ENCODE measurements at regions not wholly inside any gene's neighbourhood (a gene's known extent, or its start where the extent isn't known, plus 50 kb on each side); places are given as distances from the start of the nearest gene placed in this dataset.
"Not testable (repeated sequence)": the region's sequence is repeated elsewhere in the genome, so short reads cannot be mapped to it uniquely, and the experiment has no call there.

DNA sequence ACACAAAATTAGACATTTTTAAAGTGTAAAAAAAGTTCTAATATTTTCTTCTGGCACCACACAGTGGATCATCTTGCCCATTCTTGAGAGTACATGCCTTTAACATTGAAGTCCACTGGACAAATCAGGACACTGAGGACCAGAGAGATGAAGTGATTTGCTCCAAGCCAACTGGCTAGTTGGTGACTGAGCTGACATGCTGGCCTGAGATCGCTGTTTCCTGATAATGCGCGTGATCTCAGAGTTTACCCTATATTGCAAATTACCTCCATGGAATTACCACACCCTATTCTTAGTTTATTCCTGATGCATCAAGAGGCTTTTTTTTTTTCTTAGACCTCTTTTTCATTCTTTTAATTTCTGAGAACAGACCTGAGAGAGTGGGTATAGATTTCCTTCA, 432.8 kb downstream of the CD83 start:
- no peak for DNase-seq (ENCODE audit: low read depth in 1 of 2, low spot score in 1 of 2)

DNA sequence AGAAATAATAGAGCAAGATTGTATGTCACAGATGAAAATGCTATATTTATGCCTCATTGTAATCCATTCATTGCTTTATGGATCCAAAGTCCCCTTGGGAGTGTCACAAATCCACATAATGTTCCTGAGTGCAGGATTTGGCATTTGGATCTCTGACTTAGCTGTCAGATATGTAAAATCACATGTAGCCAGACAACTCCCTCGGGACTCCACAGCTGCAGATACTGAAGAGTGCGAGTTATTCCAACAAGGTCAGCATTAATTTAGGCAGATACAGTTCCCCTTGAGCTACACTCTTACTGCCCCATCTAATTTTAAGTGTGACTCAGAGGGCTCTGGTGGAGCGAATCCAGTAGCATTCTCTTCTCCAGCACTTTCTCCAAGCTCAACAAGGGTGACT, 433.2 kb downstream of the CD83 start:
- no peak for DNase-seq (ENCODE audit: low read depth in 1 of 2, low spot score in 1 of 2)

DNA sequence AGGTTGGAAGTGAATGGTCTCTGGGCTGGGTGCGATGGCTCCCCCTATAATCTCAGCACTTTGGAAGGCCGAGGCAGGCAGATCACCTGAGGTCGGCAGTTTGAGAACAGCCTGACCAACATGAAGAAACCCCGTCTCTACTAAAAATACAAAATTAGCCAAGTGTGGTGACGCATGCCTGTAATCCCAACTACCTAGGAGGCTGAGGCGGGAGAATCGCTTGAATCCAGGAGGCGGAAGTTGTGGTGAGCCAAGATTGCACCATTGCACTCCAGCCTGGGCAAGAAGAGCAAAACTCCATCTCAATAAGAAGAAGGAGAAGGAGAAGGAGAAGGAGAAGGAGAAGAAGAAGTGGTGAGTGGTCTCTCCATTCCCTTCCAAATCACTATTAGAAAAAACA, 434.0 kb downstream of the CD83 start:
- DNase-seq (ENCODE audit: low read depth in 1 of 2, low spot score in 1 of 2): not testable (repeated sequence)

DNA sequence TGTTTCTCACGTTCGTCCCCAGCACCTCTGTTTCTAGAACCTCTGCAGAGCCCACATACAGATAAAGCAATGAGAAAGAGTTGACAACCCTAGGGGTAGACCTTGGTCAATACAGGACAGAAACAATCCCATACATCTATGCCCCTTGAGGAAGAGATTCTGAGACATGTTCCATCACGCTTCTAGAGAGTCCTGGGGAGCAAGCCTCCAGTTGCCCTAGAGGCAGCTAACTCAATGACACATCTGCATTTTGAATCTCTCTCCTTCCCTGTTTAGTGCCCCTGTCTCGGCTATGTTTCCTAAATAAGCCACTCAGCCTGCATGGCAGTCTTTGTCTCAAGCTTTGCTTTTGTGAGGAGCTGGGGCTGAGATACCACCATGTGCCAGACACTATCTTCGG, 435.3 kb downstream of the CD83 start:
- no peak for DNase-seq (ENCODE audit: low read depth in 1 of 2, low spot score in 1 of 2)

DNA sequence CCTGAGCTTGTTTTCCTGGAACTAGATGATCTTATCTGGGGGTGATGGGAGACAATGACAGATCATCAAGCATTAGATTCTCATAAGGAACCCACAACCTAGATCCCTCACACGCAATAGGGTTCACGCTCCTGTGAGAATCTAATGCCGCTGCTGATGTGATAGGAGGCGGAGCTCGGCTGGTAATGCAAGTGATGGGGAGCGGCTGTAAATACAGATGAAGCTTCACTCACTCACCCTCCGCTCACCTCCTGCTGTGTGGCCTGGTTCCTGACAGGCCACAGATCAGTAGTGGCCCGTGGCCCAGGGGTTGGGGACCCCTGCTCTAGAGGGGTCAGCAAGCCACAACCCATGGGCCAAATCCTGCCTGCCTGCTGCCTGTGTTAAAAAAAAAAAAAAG, 435.9 kb downstream of the CD83 start:
- DNase-seq (ENCODE audit: low read depth in 1 of 2, low spot score in 1 of 2): no peak

DNA sequence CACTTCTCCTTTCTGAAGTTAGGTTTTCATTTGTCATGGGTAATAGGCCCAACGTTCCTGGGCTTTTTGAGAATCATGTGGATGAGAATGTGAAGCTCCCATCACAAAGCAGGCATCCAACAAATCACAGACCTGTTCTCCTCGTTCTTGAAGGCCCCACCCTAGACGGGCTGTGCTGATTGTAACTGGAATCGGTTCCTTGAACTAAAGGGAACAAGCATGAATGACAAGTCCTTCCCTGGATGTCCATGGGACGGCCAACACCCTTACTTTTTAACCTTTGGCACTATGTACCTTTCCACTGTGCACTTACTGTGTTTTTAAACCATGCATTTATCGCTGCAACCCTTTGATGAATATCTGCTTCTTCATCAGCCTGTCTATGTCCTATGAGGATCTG, 438.2 kb downstream of the CD83 start:
- no peak for DNase-seq (ENCODE audit: low read depth in 1 of 2, low spot score in 1 of 2)

DNA sequence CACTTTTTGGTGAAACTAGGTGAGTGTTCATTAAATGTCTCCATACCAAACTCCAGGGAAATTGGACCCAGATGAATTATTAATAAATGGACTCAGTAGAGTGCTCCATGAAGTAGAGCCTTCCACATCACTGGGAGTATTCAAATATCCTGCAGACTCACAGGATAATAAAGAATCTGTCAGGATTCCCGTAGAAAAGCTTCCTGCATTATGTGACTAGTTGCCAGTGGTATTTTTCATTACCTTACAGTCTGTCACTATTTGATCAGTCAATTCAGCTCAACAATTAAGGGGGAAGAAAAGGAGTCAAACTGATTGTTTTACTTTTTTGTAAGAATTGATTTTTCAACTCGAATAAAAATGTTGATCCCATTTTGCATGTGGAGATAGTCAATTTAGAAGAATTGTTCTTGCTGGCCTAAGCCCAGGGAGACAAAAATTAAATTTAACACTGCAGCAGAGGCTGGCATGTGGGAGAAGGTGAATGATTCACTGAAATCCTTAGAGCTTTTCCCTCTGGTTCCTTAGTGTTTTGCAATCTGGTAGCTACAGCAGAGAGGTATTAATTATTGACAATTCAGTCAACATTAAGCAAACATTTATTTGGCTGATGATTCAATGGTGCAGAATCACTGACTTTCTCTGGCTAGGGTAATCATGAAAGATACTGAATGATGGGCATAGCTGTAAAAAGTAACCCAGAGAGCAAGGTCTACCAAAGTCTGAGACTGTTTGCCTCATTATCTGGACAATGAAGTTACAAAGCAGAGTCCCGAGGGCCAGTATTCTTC, 442.4 kb downstream of the CD83 start:
- no peak for DNase-seq (ENCODE audit: low read depth in 1 of 2, low spot score in 1 of 2)

DNA sequence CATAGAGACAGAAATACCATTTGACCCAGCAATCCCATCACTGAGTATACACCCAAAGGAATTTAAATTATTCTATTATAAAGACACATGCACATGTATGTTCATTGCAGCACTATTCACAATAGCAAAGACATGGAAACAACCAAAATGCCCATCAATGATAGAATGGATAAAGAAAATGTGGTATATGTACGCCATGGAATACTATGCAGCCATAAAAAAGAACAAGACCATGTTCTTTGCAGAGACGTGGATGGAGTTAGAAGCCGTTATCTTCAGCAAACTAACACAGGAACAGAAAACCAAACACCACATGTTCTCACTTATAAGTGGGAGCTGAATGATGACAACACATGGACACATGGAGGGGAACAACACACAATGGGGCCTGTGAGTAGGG, 444.0 kb downstream of the CD83 start:
- not testable (repeated sequence) for DNase-seq (ENCODE audit: low read depth in 1 of 2, low spot score in 1 of 2)

DNA sequence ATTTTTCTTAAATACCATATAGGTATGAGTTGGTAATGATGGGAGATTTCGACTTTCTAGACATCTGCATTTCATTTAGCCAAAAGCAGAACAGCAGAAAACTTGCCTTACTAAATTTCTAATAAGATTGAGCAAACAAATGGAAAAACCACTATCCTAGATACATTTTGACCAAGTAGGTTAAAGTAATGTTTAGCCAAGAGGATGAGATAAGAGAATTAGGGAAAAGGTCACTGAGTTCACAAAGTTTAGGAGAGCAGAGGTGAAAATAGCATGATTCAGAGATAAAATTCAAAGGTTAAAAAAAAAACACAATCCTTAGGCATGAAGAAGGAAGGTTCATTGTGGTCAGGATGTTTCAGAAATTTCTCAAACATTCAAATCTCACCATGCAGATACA, 450.3 kb downstream of the CD83 start:
- DNase-seq (ENCODE audit: low read depth in 1 of 2, low spot score in 1 of 2): no peak

DNA sequence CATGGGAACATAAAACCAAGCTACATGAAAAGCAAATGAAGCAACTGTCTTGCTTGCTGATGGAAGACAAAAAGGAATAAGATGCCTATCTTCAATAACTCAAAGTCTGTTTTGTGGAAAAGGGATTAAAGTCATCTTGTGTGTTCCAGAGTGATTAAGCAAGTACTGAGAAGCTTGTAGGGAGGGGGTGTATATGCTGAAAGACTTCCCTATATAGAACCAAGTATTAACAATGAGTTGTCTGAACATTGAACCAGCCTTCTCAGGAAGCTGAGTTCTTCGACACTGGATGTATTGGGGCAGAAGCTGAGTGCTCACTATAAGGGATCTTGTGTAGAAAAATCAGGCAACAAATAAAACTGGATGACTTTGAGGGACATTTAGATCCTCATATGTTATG, 451.8 kb downstream of the CD83 start:
- no peak for DNase-seq (ENCODE audit: low read depth in 1 of 2, low spot score in 1 of 2)

DNA sequence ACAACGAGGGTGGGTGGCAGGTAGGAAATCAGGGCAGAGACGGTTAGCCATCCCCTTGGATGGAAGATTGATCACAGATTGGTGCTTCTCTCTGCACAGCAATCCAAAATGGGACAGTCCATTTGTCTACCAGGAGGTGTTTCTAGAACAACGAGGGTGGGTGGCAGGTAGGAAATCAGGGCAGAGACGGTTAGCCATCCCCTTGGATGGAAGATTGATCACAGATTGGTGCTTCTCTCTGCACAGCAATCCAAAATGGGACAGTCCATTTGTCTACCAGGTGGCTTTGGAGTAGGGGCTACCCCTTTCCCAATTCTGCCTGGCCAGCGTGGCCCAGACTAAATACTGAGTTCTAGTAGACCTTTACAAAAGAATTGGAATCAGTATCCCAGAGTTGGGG, 452.3 kb downstream of the CD83 start:
- DNase-seq (ENCODE audit: low read depth in 1 of 2, low spot score in 1 of 2): not testable (repeated sequence)

DNA sequence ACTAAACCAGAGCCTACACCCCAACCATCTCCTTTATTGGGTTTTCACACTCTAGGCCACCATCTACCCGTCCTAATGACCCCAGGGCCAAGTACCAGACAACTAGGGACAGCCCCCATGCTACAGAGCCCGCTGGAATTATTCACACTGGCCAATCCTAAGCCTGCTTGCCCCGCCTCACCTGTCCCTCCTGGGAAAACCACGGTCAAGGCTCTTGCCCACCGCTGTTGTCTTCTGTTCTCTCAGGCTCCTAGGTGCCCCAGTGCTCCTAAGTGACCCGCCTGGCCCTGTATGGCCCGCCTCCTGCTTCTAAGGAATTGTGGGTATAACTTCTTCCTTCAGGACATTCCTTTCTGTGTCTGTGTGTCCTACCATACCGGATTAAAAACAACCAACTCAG, 453.4 kb downstream of the CD83 start:
- no peak for DNase-seq (ENCODE audit: low read depth in 1 of 2, low spot score in 1 of 2)

DNA sequence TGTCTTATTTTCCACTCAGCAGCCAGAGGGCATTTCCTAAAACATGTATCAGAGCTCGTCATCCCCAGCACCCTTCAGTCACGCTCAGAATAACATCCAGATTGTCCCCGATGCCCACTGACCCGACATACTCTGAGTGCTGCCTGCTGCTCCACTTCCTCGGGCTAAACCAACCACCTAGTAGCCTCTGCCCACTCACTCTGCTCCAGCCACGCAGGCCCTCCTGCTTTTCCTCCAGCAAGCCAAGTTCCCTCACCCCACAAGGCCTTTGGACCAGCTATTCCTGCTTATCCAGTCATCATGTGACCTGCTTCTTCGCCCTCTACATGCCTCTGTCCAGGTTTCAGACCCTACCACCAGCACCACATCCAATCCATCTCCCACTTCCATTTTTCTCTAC, 454.2 kb downstream of the CD83 start:
- DNase-seq (ENCODE audit: low read depth in 1 of 2, low spot score in 1 of 2): no peak

DNA sequence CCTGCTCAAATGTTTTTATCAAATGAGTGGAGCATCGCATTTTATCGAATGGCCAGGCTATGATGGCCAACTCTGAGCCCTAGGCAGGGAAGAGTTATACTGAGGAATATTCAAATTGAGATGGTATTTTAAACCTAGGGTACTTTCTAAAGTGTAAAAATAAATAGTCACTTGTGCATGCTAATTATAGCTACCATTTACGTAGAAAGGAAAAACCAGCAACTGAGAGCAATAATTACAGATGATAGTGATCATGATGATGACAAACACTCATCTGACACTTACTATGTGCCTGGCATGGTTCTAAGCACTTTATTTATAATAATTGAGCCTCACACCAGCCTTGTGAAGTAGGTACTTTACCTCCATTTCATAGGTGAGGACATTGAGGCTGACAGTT, 455.7 kb downstream of the CD83 start:
- DNase-seq (ENCODE audit: low read depth in 1 of 2, low spot score in 1 of 2): no peak

DNA sequence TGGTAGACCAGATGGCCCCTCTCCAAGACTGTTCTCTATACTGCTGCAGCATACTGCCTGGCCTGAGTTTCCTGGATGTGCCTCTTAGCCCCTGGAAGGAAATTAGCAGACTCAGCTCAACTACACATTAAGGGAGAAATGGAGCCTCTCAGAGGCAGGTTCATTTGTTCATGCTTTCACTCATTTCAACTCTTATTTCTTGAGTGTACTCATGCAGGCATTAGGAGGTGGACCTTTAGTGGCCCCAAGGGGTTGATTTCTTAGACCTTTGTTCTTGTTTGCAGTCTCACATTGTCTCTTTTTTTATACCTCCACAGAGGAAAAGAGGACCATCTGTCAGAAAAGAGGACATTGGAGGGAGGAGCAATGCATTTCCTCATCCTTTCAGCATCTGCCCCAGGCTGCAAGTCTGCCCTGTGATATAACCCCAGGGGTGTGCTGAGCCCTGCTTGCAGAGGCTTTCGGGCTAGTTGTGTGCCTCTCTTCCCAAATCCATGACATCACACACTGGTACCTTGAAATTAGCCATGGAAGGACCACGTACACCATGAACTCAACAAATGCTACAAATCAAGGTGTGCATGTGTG, 456.2 kb downstream of the CD83 start:
- no peak for DNase-seq (ENCODE audit: low read depth in 1 of 2, low spot score in 1 of 2)

DNA sequence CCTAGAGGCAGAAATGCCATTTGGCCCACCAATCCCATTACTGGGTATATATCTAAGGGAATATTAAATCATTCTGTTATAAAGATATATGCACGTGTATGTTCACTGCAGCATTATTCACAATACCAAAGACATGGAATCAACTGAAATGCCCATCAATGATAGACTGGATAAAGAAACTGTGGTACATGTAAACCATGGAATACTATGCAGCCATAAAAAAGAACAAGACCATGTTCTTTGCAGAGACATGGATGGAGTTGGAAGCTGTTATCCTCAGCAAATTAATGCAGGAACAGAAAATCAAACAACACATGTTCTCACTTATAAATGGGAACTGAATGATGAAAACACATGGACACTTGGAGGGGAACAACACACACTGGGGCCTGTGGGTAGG, 458.4 kb downstream of the CD83 start:
- no peak for DNase-seq (ENCODE audit: low read depth in 1 of 2, low spot score in 1 of 2)

DNA sequence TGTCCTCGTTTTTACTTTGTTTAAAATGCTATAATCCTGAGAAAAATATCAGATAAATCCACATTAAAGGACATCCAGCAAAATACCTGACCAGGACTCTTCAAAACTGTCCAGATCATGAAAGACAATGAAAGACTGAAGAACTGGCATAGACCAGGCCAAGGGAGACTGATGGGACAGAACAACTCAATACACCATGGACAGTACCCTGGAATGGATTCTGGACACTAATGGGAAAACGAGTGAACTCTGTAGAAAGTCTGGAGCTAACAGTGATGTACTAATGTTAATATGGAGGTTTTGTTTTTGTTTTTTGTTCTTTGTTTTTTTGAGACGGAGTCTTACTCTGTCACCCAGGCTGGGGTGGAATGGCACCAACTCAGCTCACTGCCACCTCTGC, 461.4 kb downstream of the CD83 start:
- DNase-seq (ENCODE audit: low read depth in 1 of 2, low spot score in 1 of 2): no peak

DNA sequence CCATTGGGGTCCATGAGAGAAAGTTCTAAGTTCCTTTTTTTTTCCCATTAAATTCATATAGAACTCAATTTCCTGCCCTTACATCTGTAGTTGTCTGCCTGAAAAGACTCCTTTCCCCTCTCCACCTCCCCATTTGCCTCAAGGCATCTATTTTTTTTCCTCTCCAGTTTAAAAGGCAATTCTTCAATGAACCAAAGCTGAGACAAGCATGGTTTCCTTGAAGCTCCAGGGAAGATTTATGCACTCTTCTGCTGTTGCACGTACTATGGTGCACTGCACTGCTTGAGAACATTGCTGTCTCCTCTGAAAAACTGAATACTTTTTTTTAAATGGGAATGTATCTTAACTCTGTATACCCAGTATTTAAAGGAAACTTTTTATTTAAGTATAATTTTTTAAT, 465.2 kb downstream of the CD83 start:
- DNase-seq (ENCODE audit: low read depth in 1 of 2, low spot score in 1 of 2): no peak

DNA sequence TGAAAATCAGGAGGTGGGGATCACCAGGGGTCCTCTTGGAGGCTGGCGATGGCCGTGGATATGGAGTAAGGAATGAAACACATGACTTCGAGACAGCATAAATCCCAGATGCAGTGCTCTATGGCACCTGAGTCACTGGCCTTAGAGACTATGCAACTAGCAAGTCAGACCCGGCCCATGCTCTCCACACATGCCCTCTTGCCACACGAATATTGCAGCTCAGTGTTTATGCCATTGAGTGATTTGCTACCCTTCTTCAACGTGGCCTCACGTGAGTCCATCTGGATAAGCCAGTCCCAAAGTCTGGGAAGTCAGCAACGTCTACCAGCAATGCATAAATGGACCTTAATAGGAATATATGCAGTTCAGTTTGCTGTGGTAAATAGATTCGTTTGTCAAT, 466.3 kb downstream of the CD83 start:
- DNase-seq (ENCODE audit: low read depth in 1 of 2, low spot score in 1 of 2): no peak

DNA sequence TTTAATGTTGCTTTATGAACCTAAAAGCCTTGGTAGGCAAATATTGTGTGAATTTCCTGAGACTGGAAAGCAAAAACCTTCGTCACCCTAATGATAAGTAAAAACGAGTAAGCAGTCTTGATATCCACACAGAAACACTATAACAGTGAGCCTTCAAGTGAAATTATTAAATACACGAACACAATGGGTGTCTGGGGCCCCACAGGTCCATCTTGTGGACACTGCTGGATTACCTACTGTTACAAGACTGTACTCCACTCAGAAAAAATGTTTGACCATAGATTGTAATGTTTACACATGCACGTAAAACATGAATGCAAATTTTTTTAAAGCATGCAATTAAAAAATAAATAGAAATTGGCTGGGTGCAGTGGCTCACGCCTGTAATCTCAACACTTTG, 466.9 kb downstream of the CD83 start:
- DNase-seq (ENCODE audit: low read depth in 1 of 2, low spot score in 1 of 2): no peak

DNA sequence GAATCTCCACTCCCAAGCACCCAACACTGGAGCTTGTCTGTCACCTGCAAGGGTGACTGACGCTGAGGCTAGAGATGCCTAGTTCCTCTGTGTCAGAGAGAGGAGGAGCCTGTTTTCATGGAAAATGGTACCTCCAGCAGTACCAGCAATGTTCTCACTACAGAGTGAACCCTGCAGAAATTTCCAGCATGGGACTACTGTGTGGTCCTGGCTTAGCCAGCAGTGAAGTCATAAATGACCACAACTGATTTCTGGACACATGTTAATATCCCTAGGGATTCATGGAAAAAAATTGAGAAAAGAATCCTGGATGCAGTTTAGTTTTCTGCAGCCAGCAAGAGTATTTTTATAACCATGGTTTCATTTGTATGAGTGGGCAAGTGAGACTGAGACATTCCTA, 468.1 kb downstream of the CD83 start:
- no peak for DNase-seq (ENCODE audit: low read depth in 1 of 2, low spot score in 1 of 2)

DNA sequence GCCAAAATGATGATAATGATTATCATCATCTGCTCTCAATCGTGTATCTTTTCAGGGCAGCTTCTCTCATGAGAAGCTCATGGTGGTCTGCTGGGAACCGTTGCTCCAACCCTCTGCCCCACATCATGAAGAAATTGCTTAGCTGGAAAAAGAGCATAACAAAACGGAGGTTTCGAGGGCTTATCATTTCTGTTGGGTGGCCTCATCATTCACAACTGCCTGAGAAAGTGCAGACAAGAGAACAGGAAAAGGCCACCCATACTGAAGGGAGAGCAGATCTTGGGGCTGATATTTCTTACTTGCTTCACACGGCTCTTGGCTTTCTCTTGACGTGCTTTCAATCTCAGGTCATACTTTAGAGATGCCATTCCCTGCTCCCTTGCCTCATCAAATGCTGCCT, 471.6 kb downstream of the CD83 start:
- no peak for DNase-seq (ENCODE audit: low read depth in 1 of 2, low spot score in 1 of 2)

DNA sequence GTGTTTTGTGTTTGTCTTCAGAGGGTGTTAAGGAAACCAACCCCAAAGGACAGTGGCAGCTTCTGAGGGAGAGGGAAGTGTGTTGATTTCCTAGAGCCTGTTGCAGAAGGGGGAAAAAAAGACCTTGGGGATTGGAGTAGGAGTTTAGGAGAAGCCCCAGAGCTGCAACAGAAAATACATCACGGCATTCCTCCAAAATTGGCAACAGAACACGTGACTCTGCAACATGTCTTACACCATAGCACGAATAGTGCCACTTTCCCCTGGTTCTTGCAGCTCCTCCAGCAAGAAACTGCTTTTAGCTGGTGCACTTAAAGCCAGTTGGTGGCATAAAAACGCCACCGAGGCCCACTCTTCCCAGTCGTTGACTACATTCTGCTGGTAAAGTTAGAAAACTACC, 473.0 kb downstream of the CD83 start:
- no peak for DNase-seq (ENCODE audit: low read depth in 1 of 2, low spot score in 1 of 2)
